NCI-H2171 treated with DMSO at 0.1 percent for 48 hours (cell line): ENCODE measurements at regions not wholly inside any gene's neighbourhood (a gene's known extent, or its start where the extent isn't known, plus 50 kb on each side); places are given as distances from the start of the nearest gene placed in this dataset.

ENCODE experiments used
- DNase-seq: peaks from one replicate; lab custom pipeline; 2025; lab: John Stamatoyannopoulos, UW

DNA sequence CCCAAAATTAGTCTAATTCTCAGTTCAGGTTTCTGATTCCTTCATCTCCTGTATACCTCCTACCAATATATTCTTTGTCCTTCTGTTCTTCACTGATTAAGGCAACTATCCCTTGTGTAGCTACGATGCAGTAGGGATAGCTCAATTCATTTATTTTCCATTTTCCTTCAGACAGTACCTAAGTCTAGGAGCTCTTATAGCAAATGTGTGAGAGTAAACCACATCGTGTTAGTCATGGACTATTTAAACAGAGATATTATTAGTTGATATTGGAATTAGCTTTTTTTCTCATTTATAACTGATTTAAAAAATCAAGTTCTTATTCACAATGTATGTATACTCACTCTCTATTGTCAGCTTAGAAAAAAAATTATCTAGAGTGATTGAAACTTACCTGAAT is 900.0 kb downstream of the JRKL start:
- no peak for DNase-seq

DNA sequence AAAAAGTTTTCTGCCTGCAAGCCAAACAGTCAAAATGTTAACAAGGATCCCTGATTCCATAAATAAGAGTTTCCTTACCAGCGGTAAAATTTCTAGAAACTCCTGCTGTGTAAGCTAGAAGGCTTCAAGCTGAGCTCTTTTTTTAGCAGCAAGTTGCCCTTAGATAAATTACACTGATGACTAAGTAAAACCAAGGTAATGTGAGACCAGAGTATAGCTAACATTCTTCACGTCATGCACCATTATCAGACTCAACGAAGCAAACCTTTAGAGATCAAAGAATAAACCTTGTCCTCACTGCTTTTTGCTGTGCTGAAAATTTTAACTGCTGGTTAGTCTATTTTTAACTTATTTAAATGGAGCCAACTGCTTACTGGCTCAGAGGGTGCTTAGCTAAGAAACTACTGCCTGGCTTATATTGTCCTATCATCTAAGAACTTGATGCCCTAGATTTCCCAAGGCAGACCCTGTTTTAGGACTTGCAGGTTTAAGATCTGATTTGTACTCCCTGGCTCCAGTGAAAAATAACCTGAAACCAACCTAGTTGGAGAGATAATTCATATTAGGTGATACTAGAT is 900.7 kb downstream of the JRKL start:
- peak; percentile 29 for DNase-seq

DNA sequence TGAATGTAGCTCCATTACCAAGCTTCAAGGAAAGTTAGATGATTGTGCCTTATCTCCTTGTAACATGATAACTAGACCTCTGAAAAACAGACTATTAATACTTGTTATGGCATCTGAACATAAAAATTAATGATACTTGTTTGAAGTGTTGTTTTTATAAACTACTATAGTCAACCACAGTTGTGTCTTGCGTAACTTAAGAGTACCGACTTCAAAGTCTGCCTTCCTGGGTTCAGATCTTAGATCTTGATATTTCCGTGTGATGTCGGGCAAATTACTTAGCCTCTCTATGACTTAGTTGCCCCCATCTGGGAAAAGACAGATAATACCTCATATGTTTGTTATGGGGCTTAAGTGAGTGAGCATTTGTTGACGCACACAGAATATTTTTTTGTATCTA is 906.5 kb downstream of the JRKL start:
- DNase-seq: no peak

DNA sequence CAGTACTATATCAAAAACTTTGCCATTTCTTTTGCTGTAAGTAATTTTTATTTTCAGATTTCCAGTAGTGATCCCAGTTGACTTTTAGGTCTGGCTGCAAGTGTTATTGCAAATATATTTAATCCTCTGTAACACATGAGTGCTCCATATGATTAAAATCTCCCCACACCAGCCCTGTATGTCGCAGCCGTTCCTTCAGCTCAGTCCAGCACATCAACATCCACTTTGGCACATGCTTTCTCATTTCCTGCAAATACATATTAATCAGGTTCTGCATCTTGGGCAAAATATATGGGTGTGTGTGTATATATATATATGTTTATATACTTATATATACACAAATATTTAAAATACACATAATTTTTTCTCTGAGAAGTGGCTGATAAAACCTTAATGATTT is 919.5 kb downstream of the JRKL start:
- no peak for DNase-seq

DNA sequence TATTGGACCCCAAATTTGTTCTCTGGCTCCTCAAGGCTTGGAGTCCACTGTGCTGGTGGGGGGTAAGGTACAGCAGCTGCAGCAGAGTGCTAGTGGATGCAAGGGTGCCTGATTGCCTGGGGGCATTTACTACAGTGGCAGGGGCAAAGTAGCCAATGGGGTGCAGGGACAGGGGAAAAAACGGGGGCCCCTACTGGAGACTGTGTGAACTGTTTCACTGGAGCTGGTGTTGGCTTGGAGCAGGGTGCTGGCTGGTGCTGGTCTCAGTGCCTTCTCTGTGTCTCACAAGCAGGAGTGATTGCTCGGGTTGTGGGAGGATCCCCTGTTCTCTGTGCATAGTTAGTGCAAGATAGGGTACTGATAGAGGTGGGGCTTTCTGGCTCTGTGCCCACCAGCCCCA is 935.9 kb downstream of the JRKL start:
- no peak for DNase-seq

DNA sequence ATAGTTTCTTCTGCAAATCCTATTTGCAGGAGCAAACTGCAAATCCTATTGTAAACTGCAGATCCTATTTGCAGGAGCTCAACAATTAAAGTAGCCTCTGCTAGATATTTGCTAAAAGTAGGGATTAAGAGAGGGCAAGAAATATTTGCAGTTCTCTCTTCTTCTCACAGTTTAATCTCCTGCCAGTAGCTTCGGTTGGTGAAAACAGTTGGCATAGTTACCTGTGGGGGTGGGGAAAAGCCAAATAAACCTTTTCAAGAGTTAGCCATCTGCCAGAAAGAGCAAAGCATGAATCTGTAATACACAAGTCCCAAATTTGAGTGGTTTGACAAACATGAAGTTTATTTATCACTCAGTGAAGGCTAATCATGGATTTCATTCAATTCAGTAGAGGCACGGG is 942.5 kb downstream of the JRKL start:
- peak; percentile 71 for DNase-seq

DNA sequence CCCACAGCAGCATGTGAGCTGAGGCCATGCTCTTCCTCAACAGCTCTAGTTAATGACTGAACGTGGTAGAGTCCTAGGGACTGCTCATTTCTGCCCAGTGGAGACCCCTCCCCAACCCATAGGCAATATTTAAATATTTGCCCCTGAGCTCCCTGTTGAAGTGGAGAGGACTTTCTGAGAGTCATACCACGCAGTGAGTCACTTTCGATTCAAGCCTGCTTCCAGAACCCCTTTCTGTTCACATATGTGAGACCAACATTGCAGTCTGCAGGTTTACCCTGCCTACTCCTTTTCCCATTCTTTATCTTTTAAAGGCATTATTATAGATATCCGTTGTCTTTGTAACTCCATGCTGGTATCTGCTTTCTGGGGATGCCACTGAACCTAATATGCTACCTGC is 946.3 kb downstream of the JRKL start:
- DNase-seq: no peak

DNA sequence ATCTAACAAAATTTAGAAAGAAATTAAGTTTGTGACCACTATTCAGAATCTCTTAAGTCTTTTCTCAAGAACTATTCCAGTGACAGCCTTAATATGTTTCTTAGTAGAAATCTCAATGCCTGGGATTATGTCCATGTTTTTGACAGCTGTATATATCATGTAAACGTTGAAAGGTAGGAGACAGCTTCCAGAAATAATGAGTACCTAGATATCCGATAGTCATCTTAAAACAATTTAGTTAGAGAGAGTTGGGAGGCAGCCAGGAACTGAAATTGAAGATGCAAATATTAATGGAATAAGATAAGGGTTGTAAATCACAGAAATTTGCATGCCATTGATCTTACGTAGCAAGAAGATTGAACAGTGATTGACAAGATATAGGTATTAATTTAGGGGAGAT is 955.2 kb downstream of the JRKL start:
- peak; percentile 93 for DNase-seq

DNA sequence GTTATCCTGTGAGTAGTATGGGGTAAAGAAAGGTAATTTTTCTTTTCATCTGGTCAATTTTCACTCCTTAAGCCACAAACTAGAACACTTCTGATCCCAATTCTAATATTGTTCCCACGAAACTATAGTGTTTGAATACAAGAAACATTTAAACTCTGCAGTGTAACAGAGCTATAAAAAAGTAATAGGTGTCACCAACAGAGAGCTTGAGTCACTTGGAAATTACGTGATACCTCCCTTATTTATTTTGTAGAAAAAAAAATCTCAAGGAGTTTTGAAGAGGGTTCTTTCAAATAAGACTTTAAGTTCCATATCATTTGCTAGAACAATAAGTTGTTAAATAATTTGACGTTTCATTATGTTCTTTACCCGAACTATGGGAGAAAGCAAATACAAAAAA is 959.4 kb downstream of the JRKL start:
- no peak for DNase-seq

DNA sequence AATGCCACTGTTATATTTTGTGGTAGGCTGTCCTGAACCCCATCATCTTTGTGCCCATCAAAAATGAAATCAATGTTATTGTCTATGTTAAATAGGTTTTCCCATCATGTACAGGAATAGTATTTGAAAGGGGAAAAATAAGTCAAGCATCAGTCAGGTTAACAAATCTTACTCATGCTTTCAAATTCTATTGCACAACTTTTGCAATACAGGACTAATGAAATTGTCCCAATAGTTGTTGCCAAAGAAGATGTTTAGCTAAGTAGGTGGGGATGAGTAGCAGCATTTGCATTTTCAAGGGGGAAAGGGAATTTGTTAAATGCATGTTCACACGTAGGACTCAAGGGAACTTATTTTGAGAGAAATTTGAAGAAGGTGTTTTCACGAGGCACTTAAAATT is 962.1 kb downstream of the JRKL start:
- no peak for DNase-seq

DNA sequence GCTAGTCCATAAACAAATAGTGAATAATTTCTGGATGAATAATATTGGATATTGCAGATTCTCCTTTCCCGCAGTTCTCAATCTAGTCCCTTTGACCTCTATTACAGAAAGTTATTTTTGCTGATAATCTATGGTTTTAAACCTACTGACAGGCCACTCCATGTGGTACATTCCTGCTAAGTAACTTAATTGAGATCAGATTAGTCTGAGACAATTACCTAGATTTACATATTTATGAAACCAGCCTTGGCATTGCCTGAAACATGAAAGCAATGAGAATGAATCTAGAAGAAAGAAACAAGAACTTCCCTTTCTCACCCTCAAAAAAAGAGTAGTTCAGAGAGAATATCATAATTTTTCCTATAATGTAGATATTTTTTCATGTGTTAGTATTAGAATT is 964.2 kb downstream of the JRKL start:
- DNase-seq: no peak

DNA sequence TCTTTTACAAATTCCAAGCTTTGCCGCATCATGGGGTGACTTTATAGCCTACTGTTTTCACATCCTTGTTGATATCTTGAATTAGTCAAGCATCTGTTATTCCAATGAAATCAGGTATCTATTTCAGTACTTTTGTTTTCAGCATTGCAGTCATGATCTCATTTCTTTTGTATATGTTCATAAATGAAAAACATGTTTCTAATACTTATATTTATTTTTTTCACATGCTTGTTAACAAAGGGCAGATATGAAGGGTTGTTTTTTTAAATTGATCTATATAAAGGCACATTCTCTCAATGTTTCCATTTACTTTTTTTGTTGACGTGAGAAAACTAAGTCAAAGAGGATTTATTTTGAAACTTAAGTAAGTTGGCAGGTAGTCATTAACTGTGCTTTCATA is 964.8 kb downstream of the JRKL start:
- peak; percentile 88 for DNase-seq

DNA sequence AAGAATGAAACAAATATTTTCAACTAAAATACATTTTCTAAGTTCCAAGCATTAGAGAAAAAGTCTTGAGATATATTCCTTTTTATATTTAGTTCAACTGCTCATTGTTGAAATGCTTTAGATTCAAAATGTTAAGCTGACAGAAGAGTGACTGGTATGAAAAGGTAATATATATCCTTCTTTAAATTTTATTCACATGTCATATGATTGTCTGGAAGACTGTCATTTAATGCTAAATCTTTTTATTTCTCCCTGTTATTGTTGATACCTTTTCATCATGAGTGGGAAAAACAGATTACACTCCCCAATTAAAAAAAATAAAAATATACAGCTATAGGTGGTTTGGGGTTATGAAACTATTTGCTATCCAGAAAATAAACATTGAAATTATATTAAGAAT is 965.4 kb downstream of the JRKL start:
- DNase-seq: no peak

DNA sequence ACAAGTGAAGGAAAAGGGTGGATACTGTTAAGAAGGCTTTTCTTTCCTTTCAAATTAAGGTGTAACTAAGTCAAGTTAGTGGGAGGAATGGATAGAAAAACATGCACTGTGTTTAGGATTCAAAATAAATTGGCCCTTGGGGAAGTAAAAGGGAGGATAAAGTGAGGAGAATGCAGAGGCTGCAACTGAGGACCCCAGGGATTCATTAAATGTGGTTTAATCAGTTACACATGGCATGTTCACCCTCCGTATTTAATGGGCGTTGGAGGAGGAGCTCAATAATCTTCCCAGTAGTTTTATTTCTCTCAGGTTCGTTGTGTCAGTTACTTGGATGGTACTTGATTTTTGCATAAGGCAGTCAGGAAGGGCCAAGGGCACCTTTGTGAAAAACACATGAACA is 966.3 kb downstream of the JRKL start:
- peak; percentile 91 for DNase-seq

DNA sequence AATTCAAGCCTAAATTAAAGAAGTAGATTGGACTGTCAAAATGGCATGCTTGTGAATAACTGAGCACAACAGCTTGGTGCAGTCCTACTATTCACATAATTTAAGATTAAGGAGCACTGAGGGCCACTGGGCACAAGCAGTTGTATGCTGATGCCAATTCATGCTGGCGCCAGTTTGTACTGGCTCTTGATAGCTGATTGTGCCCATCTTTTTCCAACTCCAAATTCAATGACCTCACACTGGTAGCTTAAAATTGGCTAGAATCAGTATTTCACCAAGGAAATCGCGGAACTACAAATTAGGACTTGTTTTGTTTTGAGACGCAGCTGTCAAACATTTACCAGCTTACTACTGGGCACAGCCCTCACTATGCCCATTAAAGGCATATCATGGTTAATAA is 969.2 kb downstream of the JRKL start:
- DNase-seq: no peak

DNA sequence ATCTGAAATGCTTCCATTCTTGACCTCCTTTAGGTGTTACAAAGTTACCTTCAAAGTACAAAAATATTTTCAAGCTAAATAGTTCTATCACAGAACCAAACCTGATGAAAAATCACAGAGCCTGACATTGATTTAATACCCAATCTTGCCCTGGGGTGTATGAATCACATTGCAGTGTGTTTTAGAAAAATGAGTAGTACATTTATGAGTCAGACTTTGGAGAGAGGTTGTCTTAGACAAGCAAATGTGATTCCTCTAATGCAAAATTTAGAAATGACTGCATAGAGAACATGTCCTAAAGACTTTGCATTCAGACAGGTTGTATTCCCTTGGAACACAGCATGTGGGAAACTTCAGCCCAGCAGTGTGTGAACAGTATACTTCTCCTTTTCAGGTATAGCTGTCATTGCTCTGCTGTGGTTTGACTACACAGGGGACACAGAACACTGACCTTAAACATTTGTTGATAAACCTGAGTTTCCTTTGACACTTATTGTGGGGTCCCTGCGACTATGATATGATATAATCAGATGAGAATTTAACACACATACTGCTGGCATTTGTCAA is 972.1 kb downstream of the JRKL start:
- DNase-seq: no peak

DNA sequence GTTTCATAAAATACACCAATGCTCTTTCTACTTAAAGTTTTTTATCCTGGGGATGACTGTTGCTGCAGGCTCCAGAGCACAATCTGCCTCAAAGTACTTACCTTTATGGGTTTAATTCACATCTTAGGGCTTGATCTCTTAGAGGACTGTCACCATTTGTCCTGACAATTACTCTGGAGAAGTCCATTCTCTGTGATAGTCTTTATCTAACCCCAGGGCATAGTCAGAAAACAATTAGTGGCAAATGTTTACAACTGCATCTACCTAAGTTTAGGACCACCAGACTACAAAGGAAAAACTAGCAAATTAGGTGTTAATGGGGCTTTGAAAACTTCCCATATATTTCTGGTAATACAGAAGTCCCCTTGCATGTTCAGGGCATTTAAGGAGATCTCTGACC is 973.5 kb downstream of the JRKL start:
- no peak for DNase-seq

DNA sequence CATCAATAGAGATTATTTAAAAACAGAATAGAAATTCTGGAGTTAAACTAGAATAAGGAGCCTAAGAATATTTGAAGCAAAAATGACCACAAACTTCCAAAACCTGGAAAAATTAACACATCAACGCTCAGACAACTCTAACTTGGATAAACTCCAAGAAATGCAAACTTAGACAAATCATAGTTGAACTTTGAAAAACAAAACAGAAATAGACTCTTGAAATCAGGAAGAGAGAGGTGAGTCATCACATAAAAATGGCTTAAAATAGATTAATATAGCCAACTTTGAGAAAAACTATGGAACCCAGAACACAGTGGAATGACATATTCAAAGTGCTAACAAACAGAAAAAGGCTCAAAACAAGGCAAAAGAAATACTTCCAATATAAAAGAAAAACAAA is 974.2 kb downstream of the JRKL start:
- DNase-seq: no peak

DNA sequence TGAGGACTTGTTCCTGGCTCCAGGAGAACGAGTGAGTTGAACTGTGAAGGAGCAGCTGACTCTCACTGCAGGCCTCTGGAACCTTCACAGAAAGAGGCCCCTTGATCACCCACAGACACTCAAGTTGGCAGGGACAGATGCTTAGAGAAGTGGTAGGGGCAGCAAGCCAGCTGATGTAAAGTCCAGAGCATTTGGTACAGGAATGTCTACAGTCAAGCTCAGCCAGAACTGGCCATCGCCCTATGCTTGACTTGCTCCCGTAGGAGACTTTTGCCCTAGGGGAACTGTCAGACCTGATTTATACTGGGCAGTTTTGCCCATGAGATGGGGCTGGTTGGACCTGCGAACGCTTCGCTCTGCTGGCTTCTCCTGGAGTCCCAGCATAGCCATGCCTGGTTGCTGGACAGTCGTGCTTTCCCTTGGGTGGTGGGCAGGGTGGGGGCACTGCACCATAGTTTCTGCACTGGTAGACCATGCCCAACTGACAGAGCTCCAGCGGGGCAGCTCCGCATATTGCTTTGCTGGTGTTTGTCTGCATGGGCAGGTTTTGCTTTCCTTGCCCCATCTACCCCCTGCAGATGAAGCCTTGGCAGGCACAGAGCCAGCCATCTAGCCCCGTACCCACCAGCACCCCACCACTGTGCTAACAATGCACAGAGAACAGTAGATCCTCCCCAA is 977.7 kb downstream of the JRKL start:
- no peak for DNase-seq

DNA sequence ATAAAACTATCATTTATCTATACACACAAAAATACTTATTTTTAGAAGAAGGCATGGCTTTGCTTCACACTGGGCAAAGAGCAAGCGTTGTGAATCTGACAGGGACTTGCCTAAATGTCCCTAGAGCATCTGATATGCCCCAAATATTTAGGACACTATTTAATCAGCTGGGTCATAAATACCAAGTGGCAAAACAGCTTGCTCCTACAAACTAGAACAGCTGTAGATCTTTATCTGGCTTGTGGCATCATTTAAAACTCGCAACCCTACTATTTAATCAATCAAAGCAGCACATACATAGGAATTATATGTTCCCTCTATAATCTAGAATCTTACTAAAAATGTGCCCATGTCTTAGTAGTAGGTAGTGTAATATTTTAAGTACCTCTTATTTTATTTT is 999.5 kb downstream of the JRKL start:
- peak; percentile 38 for DNase-seq

DNA sequence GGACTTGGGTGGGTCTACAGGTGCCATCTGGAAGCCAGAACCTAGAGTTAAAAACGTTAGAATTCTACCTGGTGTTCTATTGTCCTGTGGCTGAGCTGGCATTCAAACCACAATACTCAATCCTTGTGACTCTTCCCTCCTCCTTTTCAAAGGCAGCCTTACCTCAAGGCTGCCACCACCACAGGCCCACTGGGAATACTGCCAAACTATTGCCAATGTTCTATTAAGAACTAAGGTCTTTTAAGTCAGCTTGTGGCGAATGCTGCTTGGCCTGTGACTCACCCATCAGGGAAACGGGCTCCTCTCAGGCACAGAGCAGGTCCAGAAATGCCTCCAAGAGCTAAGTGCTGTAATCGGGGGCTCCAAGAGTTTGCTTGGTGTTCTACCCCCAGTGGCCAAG is 1008.4 kb downstream of the JRKL start:
- no peak for DNase-seq

DNA sequence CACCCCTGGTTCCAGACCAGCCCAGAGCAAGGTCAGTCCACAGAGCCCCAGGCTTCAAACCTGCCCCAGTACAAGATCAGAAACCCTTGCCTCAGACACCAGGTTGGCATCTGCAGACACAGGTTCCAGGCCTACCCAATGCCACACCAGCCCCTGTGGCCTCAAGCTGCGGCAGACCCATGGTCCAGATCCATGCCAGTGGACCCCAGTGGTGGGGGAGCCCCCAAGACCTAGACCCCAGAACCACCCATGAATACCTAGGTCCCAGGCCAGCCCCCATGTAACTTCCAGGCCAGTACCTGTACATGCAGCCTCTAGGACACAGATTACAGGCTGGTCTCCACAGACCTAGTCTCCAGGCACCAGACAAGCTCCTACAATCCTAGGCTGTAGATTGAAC is 1019.3 kb downstream of the JRKL start:
- DNase-seq: no peak

DNA sequence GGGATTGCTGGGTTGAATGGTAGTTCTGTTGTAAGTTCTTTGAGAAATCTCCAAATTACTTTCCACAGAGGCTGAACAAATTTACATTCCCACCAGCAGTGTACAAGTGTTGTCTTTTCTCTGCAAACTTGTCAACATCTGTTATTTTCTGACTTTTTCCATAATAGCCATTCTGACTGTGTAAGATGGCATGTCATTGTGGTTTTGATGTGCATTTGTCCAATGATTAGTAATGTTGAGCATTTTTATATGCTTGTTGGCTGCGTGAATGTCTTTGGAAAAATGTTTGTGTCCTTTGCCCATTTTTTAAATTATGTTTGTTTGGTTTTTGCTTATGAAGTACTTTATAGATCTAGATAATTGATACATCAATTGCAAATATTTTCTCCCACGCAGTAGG is 1025.0 kb downstream of the JRKL start:
- DNase-seq: no peak

DNA sequence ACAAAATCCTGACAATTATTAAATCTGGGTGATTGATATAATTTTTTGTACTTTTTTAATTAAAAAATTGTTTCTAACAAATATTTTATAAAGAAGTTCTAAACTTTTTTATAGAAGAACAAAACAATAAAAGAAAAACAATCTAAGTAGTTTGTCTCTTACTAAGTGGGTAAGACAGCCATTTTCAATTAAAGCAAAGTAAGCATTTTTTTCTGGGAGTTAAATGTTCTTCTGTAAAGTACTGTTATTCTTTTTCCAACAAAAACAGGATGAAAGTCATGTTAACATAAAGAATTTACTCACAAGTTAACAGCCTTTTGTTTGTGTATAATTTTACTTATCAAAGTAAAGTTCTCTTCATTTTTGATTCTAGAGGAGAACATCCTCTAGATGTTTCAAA is 1029.9 kb downstream of the JRKL start:
- no peak for DNase-seq
